IPS-18c (cell line): ENCODE measurements at regions not wholly inside any gene's neighbourhood (a gene's known extent, or its start where the extent isn't known, plus 50 kb on each side); places are given as distances from the start of the nearest gene placed in this dataset.
"Not testable (repeated sequence)": the region's sequence is repeated elsewhere in the genome, so short reads cannot be mapped to it uniquely, and the experiment has no call there.

Source experiments
- H3K4me3 ChIP-seq: 2 replicates; pipeline ENCODE4 v1.7.0; 2013; ENCODE audit warnings: low read depth, mild to moderate bottlenecking, low read length, moderate library complexity; ENCODE audit not compliant: insufficient read depth
- H3K9me3 ChIP-seq: one replicate; pipeline ENCODE4 v1.6.1; 2013; ENCODE audit warnings: mild to moderate bottlenecking, low read length, moderate library complexity; ENCODE audit not compliant: control insufficient read depth, insufficient read depth

GRCh38 chr12:38175538-38175937, 141.0 kb upstream of the ALG10B start:
- peaks cover 13% of the 10 kb centered on the region for H3K9me3 ChIP-seq
- no peak overlapping the region for H3K4me3 ChIP-seq

- H3K9me3 ChIP-seq, result peaks cover 15% of the 10 kb centered on the region
- not testable (repeated sequence) for H3K4me3 ChIP-seq
Observed at GRCh38 chr12:38183617-38184016, 133.0 kb upstream of the ALG10B start.

- H3K9me3 ChIP-seq, result peaks cover 24% of the 10 kb centered on the region
- H3K4me3 ChIP-seq, result not testable (repeated sequence)
Observed at GRCh38 chr12:38197286-38197685, 119.3 kb upstream of the ALG10B start.

GRCh38 chr12:38201461-38202276, 114.9 kb upstream of the ALG10B start:
- no peak overlapping the region for H3K4me3 ChIP-seq
- H3K9me3 ChIP-seq, result peaks cover 32% of the 10 kb centered on the region

GRCh38 chr12:38204831-38205230, 111.7 kb upstream of the ALG10B start:
- Histone ChIP-seq H3K9me3 (peaks cover 32% of the 10 kb centered on the region), H3K4me3 (no peak overlapping the region)

GRCh38 chr12:38222011-38222410, 94.6 kb upstream of the ALG10B start:
- H3K9me3 ChIP-seq, result peaks cover 4% of the 10 kb centered on the region

GRCh38 chr12:38238328-38238727, 78.2 kb upstream of the ALG10B start:
- not testable (repeated sequence) for H3K9me3 ChIP-seq, H3K4me3 ChIP-seq

More at GRCh38 chr12:38222011-38222410, 94.6 kb upstream of the ALG10B start:
- H3K4me3 ChIP-seq, result no peak overlapping the region

GRCh38 chr12:38253778-38254177, 62.8 kb upstream of the ALG10B start:
- H3K4me3 ChIP-seq, result no peak overlapping the region
- H3K9me3 ChIP-seq, result peaks cover 6% of the 10 kb centered on the region

- H3K9me3 ChIP-seq, result peaks cover 7% of the 10 kb centered on the region
- H3K4me3 ChIP-seq, result no peak overlapping the region
Observed at GRCh38 chr12:38258411-38258810, 58.2 kb upstream of the ALG10B start.
